Endothelial cell of umbilical vein (primary cell): ENCODE measurements at regions not wholly inside any gene's neighbourhood (a gene's known extent, or its start where the extent isn't known, plus 50 kb on each side); places are given as distances from the start of the nearest gene placed in this dataset.

Source experiments
- BruUV-seq: library from RNA; stranded (reverse); fragments of 400-500 nt; replicated peaks from 2 replicates; lab custom pipeline; 2021; lab: Mats Ljungman, UMichigan
- CTCF ChIA-PET: fragments of 300-600, 350-600 bp; sonication (Branson Sonifier 250); formaldehyde crosslinking; loops from one replicate; lab custom pipeline; 2021; ENCODE audit warnings: antibody characterized with exemption, inconsistent platforms; lab: Charles Lee
- POLR2A ChIA-PET: fragments of 300-600, 350-600 bp; sonication (Branson Sonifier 250); formaldehyde crosslinking; loops from one replicate; lab custom pipeline; 2021; ENCODE audit warnings: antibody characterized with exemption, inconsistent platforms; lab: Charles Lee
- DNase-seq: peaks from one replicate; pipeline ENCODE4 v3.0.0-alpha.2; 2011; ENCODE audit warnings: low read depth, low spot score
- FAIRE-seq: peaks from 2 replicates; lab custom pipeline; 2011; peaks lifted over from hg19 to GRCh38; lab: Jason Lieb, UNC
- H2AFZ ChIP-seq: 2 replicates; pipeline ENCODE4 v1.6.0; 2012; ENCODE audit warnings: low read depth, low read length, control low read depth, inconsistent platforms
- H3K27ac ChIP-seq: 2 replicates; pipeline ENCODE4 v1.5.1; 2011; ENCODE audit warnings: low read depth, mild to moderate bottlenecking, control low read depth, low read length, moderate library complexity; ENCODE audit not compliant: insufficient read depth
- H3K27me3 ChIP-seq, 2 experiments: 2 replicates each; pipeline versions ENCODE4 v1.6.0 to v1.6.1; 2011; ENCODE audit warnings: low read length in 2 of 2, mixed read lengths in 1 of 2; ENCODE audit not compliant: control insufficient read depth in 2 of 2, insufficient read depth in 2 of 2
- H3K36me3 ChIP-seq, 2 experiments: 2 replicates in 1 of 2; 3 replicates in 1 of 2; pipeline ENCODE4 v1.5.1; 2011; ENCODE audit warnings: low read length in 2 of 2, mild to moderate bottlenecking in 1 of 2, moderate library complexity in 1 of 2; ENCODE audit not compliant: control insufficient read depth in 2 of 2, insufficient read depth in 2 of 2; ENCODE audit errors: extremely low read depth in 1 of 2
- H3K4me1 ChIP-seq: 3 replicates; pipeline ENCODE4 v1.5.1; 2011; ENCODE audit warnings: mild to moderate bottlenecking, low read length; ENCODE audit not compliant: control insufficient read depth, insufficient read depth; ENCODE audit errors: extremely low read depth
- H3K4me2 ChIP-seq: 2 replicates; pipeline ENCODE4 v1.6.1; 2011; ENCODE audit warnings: low read length, control low read depth, mixed read lengths; ENCODE audit not compliant: insufficient read depth
- H3K4me3 ChIP-seq, 3 experiments: fragments of 200-600 bp in 1 of 3; sonication (generic), shearing (Covaris generic) in 1 of 3; replicated peaks in 1 of 3; 2 replicates each; pipeline ENCODE4 v1.5.1; 2011 to 2016; ENCODE audit warnings: control low read depth in 3 of 3, low read length in 3 of 3, mild to moderate bottlenecking in 2 of 3, inconsistent platforms in 1 of 3, low read depth in 1 of 3, moderate library complexity in 1 of 3; ENCODE audit not compliant: insufficient read depth in 1 of 3
- H3K79me2 ChIP-seq: 2 replicates; pipeline ENCODE4 v1.6.0; 2012; ENCODE audit warnings: low read length, inconsistent platforms; ENCODE audit not compliant: control insufficient read depth, insufficient read depth
- H3K9ac ChIP-seq: replicated peaks from 2 replicates; pipeline ENCODE3; 2011; ENCODE audit warnings: low read length, control low read depth; ENCODE audit not compliant: insufficient read depth; ENCODE audit errors: extremely low read depth
- H3K9me1 ChIP-seq: replicated peaks from 3 replicates; pipeline ENCODE4 v1.6.0; 2011; ENCODE audit warnings: mild to moderate bottlenecking, low read length; ENCODE audit not compliant: control insufficient read depth, insufficient read depth; ENCODE audit errors: extremely low read depth
- H3K9me3 ChIP-seq: replicated peaks from 2 replicates; pipeline ENCODE4 v1.5.1; 2012; ENCODE audit warnings: low read length, inconsistent platforms; ENCODE audit not compliant: control insufficient read depth, insufficient read depth
- H4K20me1 ChIP-seq: replicated peaks from 2 replicates; pipeline ENCODE3; 2011; ENCODE audit warnings: mild to moderate bottlenecking, low read length; ENCODE audit not compliant: control insufficient read depth, insufficient read depth; ENCODE audit errors: extremely low read depth
- EZH2 ChIP-seq: IDR thresholded peaks from 2 replicates; pipeline ENCODE4 v1.6.1; 2012; ENCODE audit warnings: borderline replicate concordance, low read depth, mild to moderate bottlenecking, moderate library complexity, low read length, inconsistent platforms; ENCODE audit not compliant: severe bottlenecking
- FOS ChIP-seq: IDR thresholded peaks from 2 replicates; pipeline ENCODE4 v1.6.1; 2011; ENCODE audit warnings: mild to moderate bottlenecking, low read length, moderate library complexity, borderline replicate concordance; ENCODE audit not compliant: insufficient read depth
- GATA2 ChIP-seq: IDR thresholded peaks from 2 replicates; pipeline ENCODE4 v1.7.0; 2011; ENCODE audit warnings: low read depth, mild to moderate bottlenecking, moderate library complexity, mixed read lengths, low read length; ENCODE audit not compliant: insufficient read length, insufficient read depth
- JUN ChIP-seq: IDR thresholded peaks from 2 replicates; pipeline ENCODE4 v1.6.1; 2011; ENCODE audit warnings: borderline replicate concordance, low read depth; ENCODE audit not compliant: insufficient read length, insufficient read depth
- MYC ChIP-seq: IDR thresholded peaks from one replicate; pipeline ENCODE4 v1.6.1; 2011; ENCODE audit warnings: mild to moderate bottlenecking, low read depth, low read length
- POLR2A ChIP-seq: IDR thresholded peaks from 2 replicates; pipeline ENCODE4 v1.6.1; 2012; ENCODE audit warnings: low read depth, mild to moderate bottlenecking, control low read depth, low read length
- POLR2AphosphoS5 ChIP-seq: IDR thresholded peaks from 2 replicates; pipeline ENCODE4 v1.6.1; 2012; ENCODE audit warnings: low read depth, mild to moderate bottlenecking, control low read depth, low read length, moderate library complexity; ENCODE audit not compliant: insufficient read depth
- dilution Hi-C: fragments of 300-500 bp; cut with MboI; formaldehyde crosslinking; loops from one replicate; pipeline ENCODE4 v1.15.0; 2019; ENCODE audit warnings: low sequenced_read_pairs; ENCODE audit not compliant: extremely low pct_ligation_motif_present
- intact Hi-C: fragments of 100-400 bp; cut with micrococcal nuclease; formaldehyde crosslinking; loops from one replicate; pipeline ENCODE4 v1.10.0; 2022
- TF ChIP-seq, protein P1 (sequence below), 2 donors: IDR thresholded peaks; 1 replicate in 1 of 2; 2 replicates in 1 of 2; pipeline ENCODE4 v1.5.1; 2011; ENCODE audit warnings: low read length in 2 of 2, mild to moderate bottlenecking in 2 of 2, moderate library complexity in 2 of 2, control low read depth in 1 of 2, inconsistent platforms in 1 of 2, low read depth in 1 of 2; ENCODE audit not compliant: insufficient read depth in 1 of 2; ENCODE audit errors: extremely low read depth in 1 of 2
- TF ChIP-seq, protein P2 (sequence below): IDR thresholded peaks from 2 replicates; pipeline ENCODE4 v1.6.1; 2011; ENCODE audit not compliant: insufficient read depth, insufficient read length

- Histone ChIP-seq H3K27me3 (no peaks in the 10 kb centered on the region), H3K36me3 (no peaks in the 10 kb centered on the region), H3K4me1 (no peaks in the 10 kb centered on the region), H3K9ac (no peak overlapping the region), H3K4me2 (no peak overlapping the region), H3K4me3 (no peak overlapping the region), H3K9me3 (no peaks in the 10 kb centered on the region), H3K9me1 (no peaks in the 10 kb centered on the region), H4K20me1 (no peaks in the 10 kb centered on the region), H3K79me2 (no peaks in the 10 kb centered on the region), H2AFZ (no peak overlapping the region), H3K27ac (no peak overlapping the region)
- dilution Hi-C loops (no loop called here), intact Hi-C loops (no loop called here)
- BruUV-seq = no TSS peak
- no peak for DNase-seq
- TF ChIP-seq EZH2 (no peak), POLR2AphosphoS5 (no peak), POLR2A (no peak), JUN (no peak), GATA2 (no peak), FOS (no peak), MYC (no peak)
- TF ChIP-seq, protein P1, sequence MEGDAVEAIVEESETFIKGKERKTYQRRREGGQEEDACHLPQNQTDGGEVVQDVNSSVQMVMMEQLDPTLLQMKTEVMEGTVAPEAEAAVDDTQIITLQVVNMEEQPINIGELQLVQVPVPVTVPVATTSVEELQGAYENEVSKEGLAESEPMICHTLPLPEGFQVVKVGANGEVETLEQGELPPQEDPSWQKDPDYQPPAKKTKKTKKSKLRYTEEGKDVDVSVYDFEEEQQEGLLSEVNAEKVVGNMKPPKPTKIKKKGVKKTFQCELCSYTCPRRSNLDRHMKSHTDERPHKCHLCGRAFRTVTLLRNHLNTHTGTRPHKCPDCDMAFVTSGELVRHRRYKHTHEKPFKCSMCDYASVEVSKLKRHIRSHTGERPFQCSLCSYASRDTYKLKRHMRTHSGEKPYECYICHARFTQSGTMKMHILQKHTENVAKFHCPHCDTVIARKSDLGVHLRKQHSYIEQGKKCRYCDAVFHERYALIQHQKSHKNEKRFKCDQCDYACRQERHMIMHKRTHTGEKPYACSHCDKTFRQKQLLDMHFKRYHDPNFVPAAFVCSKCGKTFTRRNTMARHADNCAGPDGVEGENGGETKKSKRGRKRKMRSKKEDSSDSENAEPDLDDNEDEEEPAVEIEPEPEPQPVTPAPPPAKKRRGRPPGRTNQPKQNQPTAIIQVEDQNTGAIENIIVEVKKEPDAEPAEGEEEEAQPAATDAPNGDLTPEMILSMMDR (IDR thresholded peaks at IDR 0.05; ENCODE audit: extremely low read depth in 1 of 2, insufficient read depth in 1 of 2, low read depth in 1 of 2, low read length in 2 of 2) = no peak
- TF ChIP-seq, protein P2, sequence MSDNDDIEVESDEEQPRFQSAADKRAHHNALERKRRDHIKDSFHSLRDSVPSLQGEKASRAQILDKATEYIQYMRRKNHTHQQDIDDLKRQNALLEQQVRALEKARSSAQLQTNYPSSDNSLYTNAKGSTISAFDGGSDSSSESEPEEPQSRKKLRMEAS = no peak
- POLR2A ChIA-PET = no interaction called here
- CTCF ChIA-PET = no interaction called here
- FAIRE-seq = no peak
Observed at GRCh38 chr19:32070101-32070500, 275.3 kb upstream of the ZNF507 start.
